DMS 273 (cell line): ENCODE measurements at regions not wholly inside any gene's neighbourhood (a gene's known extent, or its start where the extent isn't known, plus 50 kb on each side); places are given as distances from the start of the nearest gene placed in this dataset.

Experiments used
- DNase-seq: peaks from one replicate; lab custom pipeline; 2025; ENCODE audit not compliant: unreplicated experiment; lab: John Stamatoyannopoulos, UW

DNA sequence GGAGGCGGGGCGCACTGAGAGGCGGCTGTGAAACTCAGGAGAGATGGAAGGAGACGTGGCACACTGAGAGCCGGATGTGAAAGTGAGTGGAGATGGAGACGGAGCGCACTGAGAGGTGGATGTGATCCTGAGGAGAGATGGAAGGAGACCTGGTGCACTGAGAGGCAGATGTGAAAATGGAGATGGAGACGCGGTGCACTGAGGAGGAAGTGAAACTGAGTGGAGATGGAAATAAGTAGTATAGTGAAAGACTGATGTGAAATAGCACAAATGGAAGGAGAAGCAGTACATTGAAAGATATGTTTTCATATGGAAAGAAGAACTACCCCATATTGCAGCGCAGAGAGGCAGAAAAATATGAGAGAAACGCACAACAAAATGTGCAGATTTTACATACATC is 281.6 kb upstream of the RGPD4 start:
- no peak for DNase-seq

DNA sequence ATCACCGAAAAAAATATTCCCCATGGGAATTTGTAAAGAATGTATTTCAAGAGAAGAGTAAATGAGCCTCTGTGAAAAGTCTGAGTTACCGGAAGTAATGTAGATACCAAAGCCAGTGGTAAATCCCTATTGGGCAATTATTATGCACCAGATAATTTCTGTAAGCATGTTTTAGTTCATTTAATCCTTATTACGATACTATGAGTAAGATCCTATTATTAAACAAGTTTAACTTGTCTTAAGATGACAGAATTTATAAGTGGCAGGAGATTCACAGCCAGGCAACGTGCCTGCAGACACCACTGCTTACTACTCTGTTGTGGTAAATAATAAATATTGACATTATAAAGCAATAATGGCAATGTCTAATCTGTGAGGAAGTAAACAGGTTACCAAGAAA is 280.8 kb upstream of the RGPD4 start:
- no peak for DNase-seq

DNA sequence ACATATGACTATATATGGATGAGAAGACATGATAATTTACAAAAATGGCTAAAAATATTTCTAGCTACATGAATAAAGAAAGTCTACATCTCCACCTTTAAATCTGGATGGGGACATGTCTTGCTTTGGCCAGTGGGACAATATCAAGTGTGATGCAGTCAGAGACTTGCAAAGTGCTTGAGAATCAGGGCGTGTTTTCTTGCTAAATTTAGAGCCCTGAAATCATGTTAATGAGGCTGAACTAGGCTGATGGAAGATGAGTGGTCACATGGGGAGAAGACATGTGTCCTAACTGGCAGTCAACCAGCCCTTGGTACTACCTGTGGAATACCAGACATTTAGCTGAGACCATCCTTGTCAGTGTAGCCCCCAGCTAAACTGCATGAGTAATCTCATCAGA is 278.5 kb upstream of the RGPD4 start:
- DNase-seq: no peak

- no peak for DNase-seq
Observed at GRCh38 chr2:107553046-107553445, 273.6 kb upstream of the RGPD4 start.

- no peak for DNase-seq
Observed at GRCh38 chr2:107553539-107553938, 273.2 kb upstream of the RGPD4 start.

- DNase-seq: peak; percentile 32
Observed at GRCh38 chr2:107556038-107556627, 270.6 kb upstream of the RGPD4 start.

GRCh38 chr2:107558295-107558694 is 268.4 kb upstream of the RGPD4 start:
- no peak for DNase-seq

- DNase-seq: no peak
Observed at GRCh38 chr2:107569496-107569895, 257.2 kb upstream of the RGPD4 start.

- DNase-seq: no peak
Observed at GRCh38 chr2:107570876-107571275, 255.8 kb upstream of the RGPD4 start.

GRCh38 chr2:107572890-107573289 is 253.8 kb upstream of the RGPD4 start:
- peak; percentile 56 for DNase-seq

DNA sequence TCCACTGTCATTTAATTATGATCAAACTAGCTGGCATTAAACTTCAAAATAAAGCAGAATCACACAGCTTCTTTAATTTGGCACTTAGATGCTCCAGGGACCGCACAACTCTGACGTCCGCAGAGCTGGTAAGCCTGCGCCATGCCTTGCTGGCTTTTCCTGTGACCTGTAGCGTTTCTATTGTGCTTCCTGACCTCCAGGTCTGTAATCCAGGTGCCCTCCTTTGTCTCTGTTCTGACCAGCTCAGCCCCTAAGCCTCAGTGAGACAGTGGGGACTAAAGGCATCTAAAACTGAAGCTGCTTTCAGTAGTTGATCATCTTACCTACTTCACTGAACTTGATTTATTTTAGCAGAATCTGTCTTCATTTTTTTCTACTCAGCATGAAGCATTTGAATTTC is 249.7 kb upstream of the RGPD4 start:
- DNase-seq: no peak

DNA sequence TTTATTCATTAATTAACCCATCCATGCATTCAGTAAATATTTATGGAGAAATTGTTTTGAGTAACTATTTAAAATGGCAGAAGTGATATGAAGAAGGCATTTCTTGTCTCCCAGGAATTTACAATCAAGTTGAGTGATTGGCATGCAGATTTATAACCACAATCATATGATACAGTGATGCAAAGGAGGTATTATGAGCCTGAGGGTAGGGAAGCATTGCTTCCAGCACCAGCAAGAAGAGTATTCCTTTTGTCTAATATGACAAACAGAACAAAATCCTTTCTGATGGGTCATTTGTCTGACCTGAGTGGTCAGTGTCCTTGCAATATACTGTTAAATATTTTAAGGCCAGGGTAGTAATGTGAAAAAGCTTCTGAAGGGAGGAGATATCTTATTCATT is 244.2 kb upstream of the RGPD4 start:
- DNase-seq: no peak

GRCh38 chr2:107584577-107584976 is 242.1 kb upstream of the RGPD4 start:
- no peak for DNase-seq

GRCh38 chr2:107585851-107586250 is 240.8 kb upstream of the RGPD4 start:
- DNase-seq: no peak

- DNase-seq: no peak
Observed at GRCh38 chr2:107588181-107588580, 238.5 kb upstream of the RGPD4 start.

GRCh38 chr2:107589079-107589491 is 237.6 kb upstream of the RGPD4 start:
- DNase-seq: peak; percentile 26

DNA sequence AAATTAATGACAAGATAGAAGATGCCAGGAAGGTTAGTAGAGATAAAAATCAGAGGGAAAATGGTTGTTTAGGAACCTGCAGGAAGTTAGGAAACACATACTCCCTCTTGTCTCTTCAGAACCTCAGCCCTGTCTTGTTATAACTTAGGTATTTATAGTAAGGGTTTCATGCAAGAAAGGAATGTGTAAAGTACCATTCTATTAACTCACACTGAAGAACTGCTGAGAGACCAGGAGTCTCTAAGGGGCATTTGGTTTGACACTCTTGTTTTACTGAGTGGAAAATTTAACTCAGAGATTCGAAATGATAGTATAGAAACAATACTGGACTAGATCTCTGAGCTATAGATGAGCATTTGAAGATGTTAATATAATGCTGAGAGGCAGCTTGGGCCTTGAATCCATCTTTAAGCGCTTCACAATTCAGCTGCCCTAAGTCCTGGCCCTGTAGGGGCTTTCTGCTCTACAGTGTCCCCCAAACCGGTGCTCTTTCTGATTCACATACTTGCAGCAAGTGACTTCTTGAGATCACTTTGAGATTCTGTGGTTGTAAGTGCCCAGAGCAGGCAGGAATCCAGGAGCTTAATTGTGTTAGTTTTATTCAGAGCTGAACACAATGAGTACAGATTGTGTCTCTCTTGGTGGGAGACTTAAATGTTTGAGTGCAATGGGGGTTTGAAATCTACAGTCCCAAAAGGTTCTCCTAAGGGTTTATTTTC is 235.0 kb upstream of the RGPD4 start:
- DNase-seq: peak; percentile 14

DNA sequence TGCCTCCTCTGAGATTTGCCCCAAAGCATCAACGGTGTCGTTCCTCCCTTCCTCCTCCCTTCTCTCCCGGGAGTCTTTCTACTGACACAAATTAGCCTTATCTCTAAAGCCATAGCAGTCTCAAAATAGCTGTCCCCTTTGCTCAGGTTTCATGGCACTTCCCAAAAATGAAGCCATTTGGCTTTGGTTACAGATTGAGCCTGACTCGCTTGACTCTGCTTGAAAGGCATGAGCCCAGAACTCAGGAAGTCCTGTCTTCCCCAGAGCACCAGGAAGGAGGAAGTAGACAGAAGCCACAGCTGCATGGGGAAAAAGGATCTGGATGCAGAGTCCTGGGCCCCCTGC is 234.4 kb upstream of the RGPD4 start:
- peak; percentile 14 for DNase-seq

- DNase-seq: no peak
Observed at GRCh38 chr2:107595285-107595684, 231.4 kb upstream of the RGPD4 start.

GRCh38 chr2:107595749-107596148 is 230.9 kb upstream of the RGPD4 start:
- DNase-seq: no peak

DNA sequence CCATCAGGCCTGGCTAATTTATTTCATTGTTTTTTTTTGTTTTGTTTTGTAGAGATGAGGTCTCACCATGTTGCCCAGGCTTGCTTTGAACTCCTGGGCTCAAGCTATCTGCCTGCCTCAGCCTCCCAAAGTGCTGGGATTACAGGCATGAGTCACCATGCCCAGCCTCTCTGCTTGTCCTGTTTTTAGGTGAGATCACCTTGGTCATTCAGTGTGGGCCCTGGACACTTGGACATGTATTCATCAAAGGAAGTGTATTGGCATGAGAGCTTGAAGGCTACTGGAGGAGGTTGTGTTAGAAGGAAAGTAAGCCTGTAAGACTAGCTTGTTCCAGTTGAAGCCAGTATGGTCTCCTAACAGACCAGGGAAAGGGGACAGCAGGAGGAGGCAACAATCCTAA is 229.2 kb upstream of the RGPD4 start:
- no peak for DNase-seq

DNA sequence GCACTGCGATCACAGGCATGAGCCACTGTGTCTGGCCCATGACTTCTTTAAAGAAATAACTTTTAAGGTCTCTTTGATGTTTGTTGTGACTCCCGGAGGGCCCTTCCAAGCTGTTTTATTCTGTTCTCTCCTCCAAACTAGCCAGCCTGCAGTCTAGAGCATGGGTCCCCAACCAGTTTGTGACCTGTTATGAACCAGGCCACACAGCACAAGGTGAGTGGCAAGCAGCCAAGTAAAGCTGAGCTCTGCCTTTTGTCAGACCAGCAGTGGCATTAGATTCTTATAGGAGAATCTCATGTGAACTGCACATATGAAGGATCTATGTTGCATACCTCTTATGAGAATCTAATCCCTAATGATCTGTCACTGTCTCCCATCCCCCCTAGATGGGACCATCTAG is 223.9 kb upstream of the RGPD4 start:
- DNase-seq: no peak

GRCh38 chr2:107607054-107607453 is 219.6 kb upstream of the RGPD4 start:
- DNase-seq: no peak
